ENCODE measurements at regions not wholly inside any gene's neighbourhood (a gene's known extent, or its start where the extent isn't known, plus 50 kb on each side); places are given as distances from the start of the nearest gene placed in this dataset.

- Histone ChIP-seq H3K4me3 (no peak overlapping the region), H3K4me1 (replicated peaks) (no peaks in the 10 kb centered on the region), H3K36me3 (no peaks in the 10 kb centered on the region), H3K9me3 (no peaks in the 10 kb centered on the region), H3K27me3 (replicated peaks; ENCODE audit: insufficient read depth) (no peaks in the 10 kb centered on the region), H3K27ac (no peak overlapping the region)
- intact Hi-C loops (cut with DNase I) = no loop called here
- WGBS = 55% methylated on average over 4 of the region's 4 CpGs
- DNase-seq (ENCODE audit: low spot score) = no peak
- TF ChIP-seq POLR2AphosphoS5 (IDR thresholded peaks at IDR 0.05) = no peak
- no peak for TF ChIP-seq CTCF (IDR thresholded peaks at IDR 0.05)
- no peak for TF ChIP-seq POLR2A (IDR thresholded peaks at IDR 0.05)
These were observed 1284.5 kb upstream of the AUTS2 start for GRCh38 chr7:68313806-68314205.

DNA sequence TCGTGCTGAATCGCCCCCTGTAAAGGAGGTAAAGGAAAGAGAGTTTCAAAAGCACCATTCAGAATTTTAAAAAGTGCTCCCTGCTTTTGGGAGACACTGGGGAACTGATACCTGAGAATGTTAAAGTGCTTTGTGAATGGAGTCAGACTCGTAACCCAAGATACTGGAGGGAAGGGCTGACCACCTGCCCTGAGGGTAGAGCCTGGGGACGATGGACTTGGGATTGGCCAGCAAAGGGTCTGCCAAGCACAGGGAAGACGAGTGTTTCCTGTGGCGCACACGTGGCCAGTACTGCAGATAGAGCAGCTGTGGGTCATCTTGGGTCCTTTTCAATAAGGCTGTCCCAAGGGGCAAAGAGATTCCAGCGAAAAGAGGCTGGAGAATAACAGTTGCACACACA is 1284.1 kb upstream of the AUTS2 start:
- H3K4me1 ChIP-seq (replicated peaks) = no peaks in the 10 kb centered on the region
- no peak for DNase-seq (ENCODE audit: low spot score)
- H3K36me3 ChIP-seq = no peaks in the 10 kb centered on the region
- intact Hi-C loops (cut with DNase I) = no loop called here
- no peak overlapping the region for H3K4me3 ChIP-seq
- no peaks in the 10 kb centered on the region for H3K9me3 ChIP-seq
- no peaks in the 10 kb centered on the region for H3K27me3 ChIP-seq (replicated peaks; ENCODE audit: insufficient read depth)
- WGBS = 57% methylated on average over 8 of the region's 8 CpGs
- H3K27ac ChIP-seq = no peak overlapping the region
- no peak for TF ChIP-seq POLR2A (IDR thresholded peaks at IDR 0.05)
- TF ChIP-seq POLR2AphosphoS5 (IDR thresholded peaks at IDR 0.05) = no peak
- no peak for TF ChIP-seq CTCF (IDR thresholded peaks at IDR 0.05)

- Histone ChIP-seq H3K4me3 (no peak overlapping the region), H3K27ac (peak overlapping the region in 1 of 2 donors; percentile 48), H3K4me1 (replicated peaks) (peaks cover 5% of the 10 kb centered on the region), H3K27me3 (replicated peaks; ENCODE audit: insufficient read depth) (no peaks in the 10 kb centered on the region), H3K9me3 (no peaks in the 10 kb centered on the region), H3K36me3 (no peaks in the 10 kb centered on the region)
- TF ChIP-seq POLR2AphosphoS5 (IDR thresholded peaks at IDR 0.05) = peak; percentile 85
- TF ChIP-seq CTCF (IDR thresholded peaks at IDR 0.05) = no peak
- intact Hi-C loops (cut with DNase I) = no loop called here
- DNase-seq (ENCODE audit: low spot score) = peak; percentile 69
- WGBS = 40% methylated on average over 3 of the region's 3 CpGs
These were observed 1280.8 kb upstream of the AUTS2 start for GRCh38 chr7:68317476-68317875.

- intact Hi-C loops (cut with DNase I) = no loop called here
- H3K36me3 ChIP-seq = no peaks in the 10 kb centered on the region
- H3K27ac ChIP-seq = no peak overlapping the region
- no peaks in the 10 kb centered on the region for H3K27me3 ChIP-seq (replicated peaks; ENCODE audit: insufficient read depth)
- H3K4me3 ChIP-seq = no peak overlapping the region
- H3K4me1 ChIP-seq (replicated peaks) = peaks cover 5% of the 10 kb centered on the region
- DNase-seq (ENCODE audit: low spot score) = no peak
- no peaks in the 10 kb centered on the region for H3K9me3 ChIP-seq
- TF ChIP-seq POLR2A (IDR thresholded peaks at IDR 0.05) (no peak), CTCF (IDR thresholded peaks at IDR 0.05) (no peak), POLR2AphosphoS5 (IDR thresholded peaks at IDR 0.05) (no peak)
These were observed 1279.2 kb upstream of the AUTS2 start for GRCh38 chr7:68319061-68319460.

DNA sequence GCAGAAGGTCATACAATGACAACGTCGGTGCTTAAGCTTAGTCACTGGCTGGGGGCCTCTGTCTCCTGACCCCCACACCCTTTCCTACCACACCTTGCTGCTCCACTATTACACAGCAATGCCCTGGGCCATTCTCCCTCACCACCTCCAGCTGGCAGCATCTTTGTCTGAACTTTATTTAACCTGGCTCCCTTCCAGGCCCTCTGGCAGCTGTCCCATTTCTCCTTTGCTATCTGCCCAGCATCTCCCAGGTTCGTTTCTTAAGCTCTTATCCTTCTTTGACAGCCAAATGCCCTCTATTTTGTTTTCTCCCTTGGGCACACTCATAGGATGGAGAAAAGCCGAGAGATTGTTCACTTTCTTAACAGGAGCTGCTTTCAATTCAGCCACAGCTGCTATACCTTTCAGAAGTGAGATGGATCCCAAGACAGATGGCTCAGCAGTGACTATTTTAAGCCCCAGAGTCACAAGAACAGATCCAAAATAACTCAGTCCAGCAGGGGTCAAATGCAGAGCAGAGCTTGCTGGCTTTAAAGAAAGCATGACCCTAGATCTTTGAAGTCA is 1277.1 kb upstream of the AUTS2 start:
- Histone ChIP-seq H3K27ac (peak overlapping the region in 1 of 2 donors; percentile 16), H3K9me3 (no peaks in the 10 kb centered on the region), H3K36me3 (no peaks in the 10 kb centered on the region), H3K4me1 (replicated peaks) (peaks cover 5% of the 10 kb centered on the region), H3K4me3 (no peak overlapping the region), H3K27me3 (replicated peaks; ENCODE audit: insufficient read depth) (no peaks in the 10 kb centered on the region)
- no peak for TF ChIP-seq POLR2A (IDR thresholded peaks at IDR 0.05)
- TF ChIP-seq CTCF (IDR thresholded peaks at IDR 0.05) = no peak
- TF ChIP-seq POLR2AphosphoS5 (IDR thresholded peaks at IDR 0.05) = peak; percentile 35
- intact Hi-C loops (cut with DNase I) = no loop called here
- peak; percentile 70 for DNase-seq (ENCODE audit: low spot score)
- WGBS = 5% methylated on average over 4 of the region's 4 CpGs
